Stimulated activated CD4-positive, alpha-beta T cell treated with anti-CD3 and anti-CD28 coated beads, Interleukin-12 subunit alpha, Interleukin-12 subunit beta, amount 100 ng/mL, for 4 hours (primary cell): ENCODE measurements at regions not wholly inside any gene's neighbourhood (a gene's known extent, or its start where the extent isn't known, plus 50 kb on each side); places are given as distances from the start of the nearest gene placed in this dataset.
"Not testable (repeated sequence)": the region's sequence is repeated elsewhere in the genome, so short reads cannot be mapped to it uniquely, and the experiment has no call there.

ENCODE experiments used
- DNase-seq: peaks from one replicate; pipeline ENCODE4 v3.0.0-alpha.2; 2020

GRCh38 chr14:106663805-106664410, 1137.5 kb downstream of the TMEM121 start:
- peak; percentile 48 for DNase-seq

DNA sequence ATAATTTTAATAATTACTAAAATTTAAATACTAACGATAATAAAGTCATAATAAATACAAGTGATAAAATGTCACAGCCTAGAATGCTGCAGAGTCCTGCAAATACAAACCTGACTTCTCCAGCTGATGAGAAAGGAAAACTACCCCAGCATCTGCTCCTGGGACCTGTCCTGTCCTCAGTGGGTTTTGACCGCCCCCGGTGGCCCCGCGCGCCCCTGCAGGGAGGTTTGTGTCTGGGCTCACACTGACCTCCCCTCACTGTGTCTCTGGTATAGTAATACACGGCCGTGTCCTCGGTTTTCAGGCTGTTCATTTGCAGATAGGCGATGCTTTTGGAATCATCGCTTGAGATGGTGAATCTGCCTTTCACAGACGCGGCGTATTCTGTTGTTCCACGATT, 1139.4 kb downstream of the TMEM121 start:
- DNase-seq: peak; percentile 13

DNA sequence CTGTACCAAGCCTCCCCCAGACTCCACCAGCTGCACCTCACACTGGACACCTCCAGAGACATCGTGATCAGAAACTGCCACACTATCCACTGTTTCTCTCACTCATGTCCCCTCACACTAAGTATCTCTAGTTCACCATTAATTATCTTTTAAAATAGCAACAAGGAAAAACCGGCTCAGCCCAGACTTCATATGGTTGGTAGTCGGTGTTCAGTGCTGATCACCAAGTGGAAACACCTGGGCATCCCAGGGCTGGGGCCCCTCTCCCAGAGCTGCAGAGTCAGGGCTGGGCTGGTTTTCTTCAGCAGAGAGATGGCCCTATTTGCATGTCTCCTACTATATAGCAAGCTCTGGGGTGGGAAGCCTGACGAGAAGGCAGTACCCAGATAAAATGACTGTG, 1140.0 kb downstream of the TMEM121 start:
- DNase-seq: no peak

DNA sequence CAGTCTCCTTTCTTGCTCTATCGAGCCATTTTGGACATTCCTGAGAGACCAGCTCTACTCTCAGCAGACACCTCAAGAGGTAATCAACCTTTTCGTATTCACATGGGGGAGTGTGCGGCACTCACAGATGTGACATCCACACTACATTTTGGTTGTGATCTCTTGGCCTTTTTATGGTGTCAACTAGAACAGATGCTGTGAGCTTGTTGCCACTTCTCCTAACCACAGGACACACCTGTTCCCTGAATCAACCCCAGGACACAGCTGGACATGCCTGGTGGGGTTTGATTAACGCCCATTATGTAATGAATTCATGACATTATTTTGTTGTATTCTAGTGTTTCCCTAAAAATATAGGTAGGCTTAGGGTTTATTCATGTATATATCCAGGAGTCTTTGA, 1143.6 kb downstream of the TMEM121 start:
- no peak for DNase-seq

DNA sequence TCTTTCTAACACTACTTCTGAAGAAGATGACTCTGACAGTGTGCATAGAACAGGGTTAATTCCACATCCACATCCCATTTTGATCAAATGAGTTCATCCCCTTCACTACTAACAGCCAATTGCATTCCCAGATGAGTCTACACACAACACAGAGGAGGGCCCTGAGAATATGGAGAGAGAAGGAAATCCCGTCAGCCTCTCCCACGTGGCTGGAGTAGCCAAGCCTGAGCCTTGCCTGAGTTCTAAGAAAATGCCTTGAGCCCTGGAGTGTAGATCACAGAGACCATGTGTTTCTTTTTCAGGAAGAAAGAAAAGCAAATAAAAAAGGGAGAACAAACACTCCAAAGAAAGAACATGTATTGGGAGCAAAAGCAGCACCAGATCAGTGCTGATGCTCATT, 1147.7 kb downstream of the TMEM121 start:
- DNase-seq: not testable (repeated sequence)

DNA sequence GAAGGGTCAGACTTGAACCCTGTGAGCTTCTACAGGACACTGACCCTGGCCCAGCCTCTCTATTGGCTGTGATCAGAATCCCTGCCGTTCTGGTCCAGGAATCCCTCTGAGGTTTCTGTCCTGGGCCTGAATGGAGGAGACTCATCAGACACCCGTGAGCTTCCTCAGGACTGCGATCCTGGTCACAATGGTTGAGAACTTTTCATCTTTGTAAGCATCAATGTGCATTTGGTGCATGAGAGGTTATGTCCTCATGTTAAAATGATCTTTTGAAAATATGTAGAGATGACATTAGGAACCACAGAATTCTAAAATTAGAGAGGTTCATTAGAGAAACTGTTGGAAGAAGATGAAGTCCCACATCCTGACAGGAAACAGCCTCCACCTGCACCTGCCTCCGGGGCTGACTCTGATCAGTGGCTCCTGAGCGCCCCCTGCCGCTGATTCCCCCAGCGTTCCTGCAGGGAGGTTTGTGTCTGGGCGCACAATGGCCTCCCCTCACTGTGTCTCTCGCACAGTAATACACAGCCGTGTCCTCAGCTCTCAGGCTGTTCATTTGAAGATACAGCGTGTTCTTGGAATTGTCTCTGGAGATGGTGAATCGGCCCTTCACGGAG, 1148.2 kb downstream of the TMEM121 start:
- DNase-seq: peak; percentile 50

DNA sequence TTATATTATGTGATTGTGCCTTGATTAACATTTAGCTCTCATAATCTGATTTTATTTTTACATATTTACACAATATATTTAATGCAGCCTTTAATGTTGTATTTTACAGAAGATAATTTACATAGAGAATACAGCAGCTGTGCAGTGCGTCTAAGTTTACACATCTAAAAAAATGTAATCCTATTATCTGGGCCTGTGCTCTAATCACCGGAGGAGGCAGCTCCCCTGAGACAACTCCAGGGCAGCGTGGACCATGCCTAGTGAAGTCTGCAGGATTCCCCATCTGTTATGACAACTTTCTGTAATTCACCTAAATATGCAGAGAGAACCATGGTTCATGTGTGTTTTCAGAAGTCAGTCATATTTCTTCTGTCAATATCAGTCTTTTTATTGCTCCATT, 1149.3 kb downstream of the TMEM121 start:
- DNase-seq: not testable (repeated sequence)

DNA sequence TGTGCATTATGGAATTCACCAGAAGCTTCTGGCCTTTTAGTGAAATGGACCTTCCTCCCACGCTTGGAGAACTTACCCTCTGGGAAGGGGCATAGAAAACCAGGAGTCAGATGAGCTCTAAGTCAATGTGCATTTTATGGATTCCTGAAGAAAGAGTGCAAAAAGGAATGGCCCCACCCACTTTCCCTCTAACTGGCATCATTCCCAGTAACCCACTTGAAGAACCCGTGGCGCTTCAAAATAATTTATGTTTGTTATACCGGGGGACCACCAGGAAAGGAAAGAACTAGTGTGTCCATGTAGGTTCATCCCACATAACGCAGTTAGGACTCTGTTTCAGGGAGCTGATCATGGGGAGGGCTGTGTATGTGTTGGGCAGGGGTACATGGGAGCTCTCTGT, 1153.4 kb downstream of the TMEM121 start:
- no peak for DNase-seq

DNA sequence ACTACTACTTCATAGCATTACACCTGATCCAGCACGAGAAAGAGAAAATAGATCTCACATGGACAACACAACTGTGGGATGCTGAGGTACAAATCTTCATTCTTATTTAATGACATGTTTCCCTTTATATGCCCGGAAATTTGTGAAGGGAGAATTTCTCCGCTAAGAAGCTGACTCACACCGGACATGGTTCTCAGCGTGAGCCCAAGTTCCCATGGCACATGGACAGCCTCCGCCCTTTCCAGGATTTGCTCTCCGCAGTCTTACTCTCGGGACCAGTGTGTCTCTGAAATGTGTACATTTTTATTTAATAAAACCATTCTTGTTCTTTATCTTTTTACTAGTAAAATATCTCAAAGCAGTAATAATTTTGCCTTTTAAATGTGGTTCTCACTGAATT, 1154.8 kb downstream of the TMEM121 start:
- DNase-seq: no peak

DNA sequence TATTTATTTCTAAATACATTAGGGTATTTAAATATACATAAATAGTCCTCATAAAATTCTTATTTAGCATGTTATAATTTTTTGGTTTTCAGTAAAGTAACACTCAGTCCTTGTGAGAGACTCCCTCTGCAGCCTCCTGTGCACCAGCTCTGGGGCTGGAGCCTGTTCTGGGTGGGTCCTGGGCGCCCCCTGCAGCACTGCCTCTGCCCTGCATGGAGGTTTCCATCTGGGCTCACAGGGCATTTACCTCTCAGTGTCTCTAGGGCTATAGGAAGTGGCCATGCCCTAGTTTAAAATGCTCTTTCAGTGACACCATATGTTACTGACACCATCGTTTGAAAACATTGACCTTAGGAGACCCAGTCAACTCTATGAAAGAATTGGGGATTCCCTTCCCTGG, 1155.2 kb downstream of the TMEM121 start:
- DNase-seq: no peak

DNA sequence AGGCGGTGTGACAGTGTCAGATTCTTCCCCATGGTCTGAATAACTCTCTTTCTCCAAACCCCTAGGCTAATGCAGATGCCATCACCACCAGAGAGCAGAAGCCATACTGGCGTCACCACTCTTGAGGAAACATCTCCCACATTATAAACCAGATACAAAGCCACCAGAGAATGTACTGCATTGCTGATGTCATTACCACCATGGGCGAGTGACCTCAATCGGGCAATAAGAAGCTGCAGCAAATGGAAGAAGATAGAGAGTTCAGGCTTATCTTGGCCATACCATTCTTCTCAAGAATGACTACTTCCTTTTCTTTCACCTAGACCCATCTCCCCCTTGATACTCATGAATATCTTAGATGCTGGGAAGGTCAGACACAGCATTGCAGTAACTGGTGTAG, 1157.2 kb downstream of the TMEM121 start:
- DNase-seq: no peak

DNA sequence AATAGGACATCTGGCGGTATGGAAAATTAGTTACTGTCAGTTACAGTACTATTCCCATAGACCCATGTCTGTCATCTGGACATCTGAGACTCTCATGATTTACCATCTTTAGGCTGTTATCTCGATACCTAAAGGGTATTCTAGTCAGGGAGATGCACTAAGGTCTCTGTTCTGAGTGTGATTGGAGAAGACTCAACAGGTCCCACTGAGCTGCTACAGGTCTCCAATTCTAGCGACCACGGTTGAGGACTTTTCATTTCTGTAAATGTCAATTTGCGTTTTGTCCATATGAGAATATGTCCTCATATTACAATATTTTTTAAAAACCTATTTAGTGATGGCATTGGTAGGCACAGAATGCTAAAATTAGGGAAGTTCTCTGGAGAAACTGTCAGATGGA, 1160.2 kb downstream of the TMEM121 start:
- DNase-seq: no peak

- DNase-seq: no peak
Measured at GRCh38 chr14:106690333-106690891, 1164.0 kb downstream of the TMEM121 start.

GRCh38 chr14:106691601-106692291, 1165.4 kb downstream of the TMEM121 start:
- peak; percentile 53 for DNase-seq

GRCh38 chr14:106694638-106695393, 1168.4 kb downstream of the TMEM121 start:
- peak; percentile 71 for DNase-seq

DNA sequence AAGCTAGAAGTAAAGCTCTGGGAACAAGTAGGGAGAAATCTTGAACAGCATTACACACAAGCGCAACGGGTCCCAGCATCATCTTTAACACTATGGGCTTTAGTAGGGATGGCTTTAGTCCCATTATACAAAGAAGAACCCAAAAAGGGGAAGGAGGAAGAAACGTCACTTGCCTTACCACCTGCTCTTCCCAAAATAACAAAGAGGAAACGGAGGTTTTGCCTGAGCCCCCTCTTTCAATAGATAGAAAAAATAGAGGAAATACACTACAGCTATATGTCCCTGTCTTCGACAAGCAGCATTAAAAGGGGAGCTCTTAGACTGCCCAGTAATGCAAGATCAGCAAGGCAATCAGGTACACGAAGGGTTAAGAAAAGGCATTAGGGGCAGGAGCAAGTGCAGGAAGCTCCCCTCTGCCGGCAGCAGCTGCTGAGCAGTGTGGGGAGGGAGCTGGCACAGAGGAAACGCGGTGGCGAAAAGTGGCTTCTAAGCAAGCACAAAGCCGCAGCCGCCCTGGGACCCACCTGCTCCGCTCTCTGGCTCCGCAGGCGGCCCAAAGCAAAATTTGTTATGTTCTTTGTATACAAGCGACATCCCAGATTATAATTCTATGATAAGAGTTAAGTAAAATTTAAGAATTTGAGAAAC, 1172.4 kb downstream of the TMEM121 start:
- DNase-seq: not testable (repeated sequence)

DNA sequence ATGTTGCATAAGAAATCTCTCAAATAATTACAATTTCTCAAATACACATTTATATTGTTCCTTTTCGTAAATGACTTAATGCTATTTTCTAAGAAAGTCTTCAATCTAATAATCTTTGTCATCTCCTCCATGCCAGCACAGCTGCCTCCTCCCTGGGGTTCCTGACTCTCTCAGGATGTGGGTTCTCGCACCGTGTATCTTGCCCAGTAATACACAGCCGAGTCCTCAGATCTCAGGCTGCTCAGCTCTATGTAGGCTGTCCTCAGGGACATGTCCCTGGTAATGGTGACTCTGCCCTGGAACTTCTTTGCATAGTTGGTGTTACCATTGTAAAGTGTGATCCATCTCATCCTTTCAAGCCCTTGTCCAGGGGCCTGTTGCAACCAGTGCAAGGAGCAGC, 1177.3 kb downstream of the TMEM121 start:
- DNase-seq: not testable (repeated sequence)

- DNase-seq: not testable (repeated sequence)
Measured at GRCh38 chr14:106706488-106706887, 1180.1 kb downstream of the TMEM121 start.

DNA sequence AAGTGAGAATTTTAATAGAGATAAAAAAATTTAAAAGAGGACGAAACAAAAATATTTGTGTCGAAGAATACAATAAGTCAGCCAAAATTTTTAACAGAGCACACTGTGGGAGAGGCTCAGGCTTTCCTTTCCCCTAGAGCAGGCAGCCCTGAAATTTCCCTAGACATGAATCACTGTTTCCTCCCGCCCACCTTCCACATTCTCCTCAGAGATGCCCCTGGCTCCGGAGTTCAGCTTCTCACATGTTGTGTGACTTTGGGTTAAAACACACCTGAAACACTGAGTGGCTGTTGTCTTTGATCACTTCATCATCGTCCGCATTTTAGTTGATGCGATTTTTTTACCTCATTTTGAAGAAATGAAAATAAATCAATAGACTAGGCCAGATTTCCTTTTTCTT, 1183.8 kb downstream of the TMEM121 start:
- not testable (repeated sequence) for DNase-seq

- not testable (repeated sequence) for DNase-seq
Measured at GRCh38 chr14:106712513-106712912, 1186.1 kb downstream of the TMEM121 start.

DNA sequence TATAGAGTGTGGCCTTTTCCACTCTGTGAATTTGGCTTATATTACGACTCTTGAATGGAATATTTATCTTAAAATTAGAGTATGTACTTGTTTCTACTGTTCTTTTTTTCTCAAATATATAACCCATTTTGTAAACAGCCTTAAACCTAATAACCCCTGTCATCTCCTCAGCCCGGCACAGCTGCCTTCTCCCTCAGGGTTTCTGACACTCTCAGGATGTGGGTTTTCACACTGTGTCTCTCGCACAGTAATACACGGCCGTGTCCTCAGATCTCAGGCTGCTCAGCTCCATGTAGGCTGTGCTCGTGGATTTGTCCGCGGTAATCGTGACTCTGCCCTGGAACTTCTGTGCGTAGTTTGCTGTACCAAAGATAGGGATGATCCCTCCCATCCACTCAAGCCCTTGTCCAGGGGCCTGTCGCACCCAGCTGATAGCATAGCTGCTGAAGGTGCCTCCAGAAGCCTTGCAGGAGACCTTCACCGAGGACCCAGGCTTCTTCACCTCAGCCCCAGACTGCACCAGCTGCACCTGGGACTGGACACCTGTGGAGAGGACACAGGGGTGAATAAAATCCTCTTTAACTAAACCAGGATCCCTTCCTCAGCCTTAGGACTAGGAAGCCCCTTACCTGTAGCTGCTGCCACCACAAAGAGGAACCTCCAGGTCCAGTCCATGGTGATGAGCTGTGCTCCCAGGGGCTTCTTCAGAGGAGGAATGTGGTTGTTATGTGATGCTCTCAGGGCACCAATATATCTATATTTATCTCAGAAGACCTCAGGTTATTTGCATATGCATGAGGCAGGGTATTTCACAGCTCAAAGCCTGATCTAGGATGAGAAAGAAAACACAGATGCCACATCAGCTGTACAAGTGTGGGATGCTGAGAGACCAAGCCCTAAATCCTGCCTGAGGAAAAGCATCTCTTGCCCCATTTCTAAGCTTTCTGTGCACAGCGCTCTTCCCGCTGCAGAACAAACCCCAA, 1188.4 kb downstream of the TMEM121 start:
- DNase-seq: not testable (repeated sequence)
